ENCODE measurements at regions not wholly inside any gene's neighbourhood (a gene's known extent, or its start where the extent isn't known, plus 50 kb on each side); places are given as distances from the start of the nearest gene placed in this dataset.
"Not testable (repeated sequence)": the region's sequence is repeated elsewhere in the genome, so short reads cannot be mapped to it uniquely, and the experiment has no call there.

DNA sequence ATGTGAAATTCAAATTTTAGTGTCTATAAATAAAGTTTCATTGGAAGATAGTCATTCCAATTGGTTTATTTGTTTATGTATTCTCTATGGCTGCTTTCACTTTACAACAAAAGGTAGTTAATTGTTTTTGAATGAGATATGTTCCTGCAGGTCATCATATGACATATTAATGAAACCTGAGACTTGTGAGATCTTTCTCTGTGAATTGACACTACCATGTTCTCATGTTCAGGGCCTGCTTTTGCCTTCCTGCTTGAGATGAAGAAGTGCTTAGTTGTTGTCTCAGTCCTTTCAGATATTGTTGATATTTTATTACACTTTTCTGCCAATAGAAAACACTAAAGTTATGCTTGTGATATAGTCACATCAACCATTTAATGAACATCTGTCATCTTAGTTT lies 132.5 kb downstream of the UTRN start:
- Histone ChIP-seq H3K9me3 (no peaks in the 10 kb centered on the region), H3K36me3 (no peaks in the 10 kb centered on the region), H3K4me3 (no peak overlapping the region), H3K27ac (no peak overlapping the region), H3K4me1 (peaks cover 0 to 2% of the 10 kb centered on the region in 2 donors), H3K27me3 (no peaks in the 10 kb centered on the region)
- TF ChIP-seq POLR2A (IDR thresholded peaks at IDR 0.05): no peak
- TF ChIP-seq, protein P1, sequence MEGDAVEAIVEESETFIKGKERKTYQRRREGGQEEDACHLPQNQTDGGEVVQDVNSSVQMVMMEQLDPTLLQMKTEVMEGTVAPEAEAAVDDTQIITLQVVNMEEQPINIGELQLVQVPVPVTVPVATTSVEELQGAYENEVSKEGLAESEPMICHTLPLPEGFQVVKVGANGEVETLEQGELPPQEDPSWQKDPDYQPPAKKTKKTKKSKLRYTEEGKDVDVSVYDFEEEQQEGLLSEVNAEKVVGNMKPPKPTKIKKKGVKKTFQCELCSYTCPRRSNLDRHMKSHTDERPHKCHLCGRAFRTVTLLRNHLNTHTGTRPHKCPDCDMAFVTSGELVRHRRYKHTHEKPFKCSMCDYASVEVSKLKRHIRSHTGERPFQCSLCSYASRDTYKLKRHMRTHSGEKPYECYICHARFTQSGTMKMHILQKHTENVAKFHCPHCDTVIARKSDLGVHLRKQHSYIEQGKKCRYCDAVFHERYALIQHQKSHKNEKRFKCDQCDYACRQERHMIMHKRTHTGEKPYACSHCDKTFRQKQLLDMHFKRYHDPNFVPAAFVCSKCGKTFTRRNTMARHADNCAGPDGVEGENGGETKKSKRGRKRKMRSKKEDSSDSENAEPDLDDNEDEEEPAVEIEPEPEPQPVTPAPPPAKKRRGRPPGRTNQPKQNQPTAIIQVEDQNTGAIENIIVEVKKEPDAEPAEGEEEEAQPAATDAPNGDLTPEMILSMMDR (IDR thresholded peaks at IDR 0.05): no peak
- intact Hi-C loops (cut with DNase I; ENCODE audit: low total_unique reads): no loop called here
- no peak for DNase-seq

DNA sequence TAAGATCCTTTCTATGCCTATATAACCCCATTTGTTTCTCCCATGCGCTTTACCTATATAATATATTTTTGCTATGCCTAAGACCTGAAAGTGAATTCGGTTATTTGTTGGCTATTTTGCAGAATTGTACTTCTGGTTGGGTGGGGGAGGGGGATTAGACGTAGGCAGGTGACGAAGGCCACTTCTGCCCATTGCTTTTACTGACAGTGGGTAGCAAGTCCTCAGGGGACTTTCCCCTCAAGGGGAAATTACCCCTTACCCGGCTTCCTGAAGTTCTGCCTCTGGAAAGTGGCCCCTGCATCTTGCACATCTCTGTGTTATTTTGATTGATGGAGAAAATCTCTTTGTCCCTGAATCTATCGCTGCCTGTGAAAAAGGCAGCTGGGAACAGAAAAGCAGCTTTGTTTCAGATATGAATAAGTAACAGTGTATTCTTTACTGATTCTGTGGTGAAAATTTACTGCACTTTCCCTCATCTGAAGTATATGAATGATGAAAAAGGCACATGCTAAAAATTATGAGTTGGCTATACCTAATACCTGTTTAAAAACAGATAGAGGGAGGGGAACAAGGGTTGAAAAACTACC lies 133.9 kb downstream of the UTRN start:
- Histone ChIP-seq H3K4me3 (no peak overlapping the region), H3K9me3 (no peaks in the 10 kb centered on the region), H3K27ac (no peak overlapping the region), H3K27me3 (no peaks in the 10 kb centered on the region), H3K36me3 (no peaks in the 10 kb centered on the region), H3K4me1 (peaks cover 0 to 2% of the 10 kb centered on the region in 2 donors)
- intact Hi-C loops (cut with DNase I; ENCODE audit: low total_unique reads): no loop called here
- TF ChIP-seq POLR2A (IDR thresholded peaks at IDR 0.05): no peak
- TF ChIP-seq, protein P1 (IDR thresholded peaks at IDR 0.05): no peak
- no peak for DNase-seq

DNA sequence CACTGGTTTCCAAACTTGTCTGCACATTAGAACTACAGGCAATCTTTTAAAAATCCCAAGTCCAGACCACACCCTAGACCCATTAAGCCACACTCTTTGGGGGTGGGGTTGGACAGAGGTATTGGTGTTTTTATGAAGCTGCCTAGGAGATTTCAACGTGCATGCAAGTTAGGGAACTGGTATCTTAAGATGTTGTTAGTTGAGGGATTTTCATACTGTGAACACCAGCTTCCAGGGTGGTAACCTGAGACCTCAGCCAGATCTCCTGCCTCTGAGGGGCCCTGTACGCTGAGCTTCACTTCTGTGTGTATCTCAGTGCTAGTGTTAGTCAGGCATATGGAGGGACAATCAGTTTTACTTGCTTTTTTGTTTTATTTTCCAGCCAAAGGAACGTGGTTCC lies 138.0 kb downstream of the UTRN start:
- H3K4me1 ChIP-seq: peaks cover 0 to 2% of the 10 kb centered on the region in 2 donors
- no peak for DNase-seq
- H3K36me3 ChIP-seq: no peaks in the 10 kb centered on the region
- intact Hi-C loops (cut with DNase I; ENCODE audit: low total_unique reads): no loop called here
- no peaks in the 10 kb centered on the region for H3K9me3 ChIP-seq
- H3K4me3 ChIP-seq: no peak overlapping the region
- no peak for TF ChIP-seq POLR2A (IDR thresholded peaks at IDR 0.05)
- TF ChIP-seq, protein P1 (IDR thresholded peaks at IDR 0.05): no peak
- H3K27me3 ChIP-seq: no peaks in the 10 kb centered on the region
- no peak overlapping the region for H3K27ac ChIP-seq

DNA sequence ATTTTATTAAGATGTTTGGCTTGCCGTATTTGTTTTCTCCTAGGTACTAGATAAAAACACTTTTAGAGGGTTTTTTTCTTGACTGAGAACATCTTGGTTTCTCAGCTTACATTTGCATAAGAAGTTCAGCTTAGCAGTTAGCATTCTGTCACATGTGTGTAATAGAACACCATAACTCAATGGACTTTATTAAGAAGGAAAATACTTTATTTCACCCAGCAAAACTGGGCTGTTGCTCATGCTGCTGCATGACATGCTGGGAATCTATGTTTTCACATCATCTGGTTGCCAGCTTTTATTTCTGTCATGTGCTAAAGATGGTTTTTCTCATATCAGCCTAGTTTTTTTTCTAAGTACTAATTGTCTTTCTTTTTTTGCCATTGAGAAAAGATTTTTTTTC lies 144.6 kb downstream of the UTRN start:
- intact Hi-C loops (cut with DNase I; ENCODE audit: low total_unique reads): no loop called here
- H3K36me3 ChIP-seq: no peaks in the 10 kb centered on the region
- TF ChIP-seq, protein P1 (IDR thresholded peaks at IDR 0.05): no peak
- TF ChIP-seq POLR2A (IDR thresholded peaks at IDR 0.05): no peak
- H3K27me3 ChIP-seq: no peaks in the 10 kb centered on the region
- H3K9me3 ChIP-seq: no peaks in the 10 kb centered on the region
- no peak overlapping the region for H3K4me3 ChIP-seq
- no peaks in the 10 kb centered on the region for H3K4me1 ChIP-seq
- H3K27ac ChIP-seq: no peak overlapping the region
- DNase-seq: no peak

DNA sequence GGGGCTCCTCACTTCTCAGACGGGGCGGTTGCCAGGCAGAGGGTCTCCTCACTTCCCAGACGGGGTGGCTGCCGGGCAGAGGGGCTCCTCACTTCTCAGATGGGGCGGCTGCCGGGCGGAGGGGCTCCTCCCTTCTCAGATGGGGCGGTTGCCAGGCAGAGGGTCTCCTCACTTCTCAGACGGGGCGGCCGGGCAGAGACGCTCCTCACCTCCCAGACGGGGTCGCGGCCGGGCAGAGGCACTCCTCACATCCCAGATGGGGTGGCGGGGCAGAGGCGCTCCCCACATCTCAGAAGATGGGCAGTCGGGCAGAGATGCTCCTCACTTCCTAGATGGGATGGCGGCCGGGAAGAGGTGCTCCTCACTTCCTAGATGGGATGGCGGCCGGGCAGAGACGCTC lies 148.3 kb downstream of the UTRN start:
- H3K4me1 ChIP-seq; H3K36me3 ChIP-seq; H3K9me3 ChIP-seq; DNase-seq; H3K27ac ChIP-seq; H3K4me3 ChIP-seq; intact Hi-C loops (cut with DNase I; ENCODE audit: low total_unique reads); H3K27me3 ChIP-seq: not testable (repeated sequence)
